ENCODE measurements at regions not wholly inside any gene's neighbourhood (a gene's known extent, or its start where the extent isn't known, plus 50 kb on each side); places are given as distances from the start of the nearest gene placed in this dataset.

GRCh38 chr3:145116769-145117168 is 1044.2 kb downstream of the PLOD2 start:
- TF ChIP-seq, protein P1, sequence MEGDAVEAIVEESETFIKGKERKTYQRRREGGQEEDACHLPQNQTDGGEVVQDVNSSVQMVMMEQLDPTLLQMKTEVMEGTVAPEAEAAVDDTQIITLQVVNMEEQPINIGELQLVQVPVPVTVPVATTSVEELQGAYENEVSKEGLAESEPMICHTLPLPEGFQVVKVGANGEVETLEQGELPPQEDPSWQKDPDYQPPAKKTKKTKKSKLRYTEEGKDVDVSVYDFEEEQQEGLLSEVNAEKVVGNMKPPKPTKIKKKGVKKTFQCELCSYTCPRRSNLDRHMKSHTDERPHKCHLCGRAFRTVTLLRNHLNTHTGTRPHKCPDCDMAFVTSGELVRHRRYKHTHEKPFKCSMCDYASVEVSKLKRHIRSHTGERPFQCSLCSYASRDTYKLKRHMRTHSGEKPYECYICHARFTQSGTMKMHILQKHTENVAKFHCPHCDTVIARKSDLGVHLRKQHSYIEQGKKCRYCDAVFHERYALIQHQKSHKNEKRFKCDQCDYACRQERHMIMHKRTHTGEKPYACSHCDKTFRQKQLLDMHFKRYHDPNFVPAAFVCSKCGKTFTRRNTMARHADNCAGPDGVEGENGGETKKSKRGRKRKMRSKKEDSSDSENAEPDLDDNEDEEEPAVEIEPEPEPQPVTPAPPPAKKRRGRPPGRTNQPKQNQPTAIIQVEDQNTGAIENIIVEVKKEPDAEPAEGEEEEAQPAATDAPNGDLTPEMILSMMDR (IDR thresholded peaks at IDR 0.05) = no peak
- no peak for TF ChIP-seq POLR2A (IDR thresholded peaks at IDR 0.05)
- Histone ChIP-seq H3K27ac (no peak overlapping the region), H3K4me3 (no peak overlapping the region), H3K4me1 (no peaks in the 10 kb centered on the region), H3K36me3 (replicated peaks in 1 of 2; ENCODE audit: insufficient read depth in 1 of 2, low read depth in 2 of 2) (no peaks in the 10 kb centered on the region), H3K9me3 (no peaks in the 10 kb centered on the region), H3K27me3 (no peaks in the 10 kb centered on the region)
- 66 to 67% methylated on average over 4 of the region's 4 CpGs for WGBS, 2 donors
- intact Hi-C loops (cut with DNase I) = no loop called here
- DNase-seq (no peak), ATAC-seq (no peak)

- ATAC-seq (no peak), DNase-seq (no peak)
- Histone ChIP-seq H3K36me3 (replicated peaks in 1 of 2; ENCODE audit: insufficient read depth in 1 of 2, low read depth in 2 of 2) (no peaks in the 10 kb centered on the region), H3K27me3 (no peaks in the 10 kb centered on the region), H3K9me3 (no peaks in the 10 kb centered on the region), H3K4me3 (no peak overlapping the region), H3K4me1 (no peaks in the 10 kb centered on the region), H3K27ac (no peak overlapping the region)
- 73 to 80% methylated on average over 1 of the region's 1 CpG for WGBS, 2 donors
- intact Hi-C loops (cut with DNase I) = no loop called here
- TF ChIP-seq, protein P1 (IDR thresholded peaks at IDR 0.05) = no peak
- TF ChIP-seq POLR2A (IDR thresholded peaks at IDR 0.05) = no peak
Measured at GRCh38 chr3:145118303-145118702, 1042.7 kb downstream of the PLOD2 start.

DNA sequence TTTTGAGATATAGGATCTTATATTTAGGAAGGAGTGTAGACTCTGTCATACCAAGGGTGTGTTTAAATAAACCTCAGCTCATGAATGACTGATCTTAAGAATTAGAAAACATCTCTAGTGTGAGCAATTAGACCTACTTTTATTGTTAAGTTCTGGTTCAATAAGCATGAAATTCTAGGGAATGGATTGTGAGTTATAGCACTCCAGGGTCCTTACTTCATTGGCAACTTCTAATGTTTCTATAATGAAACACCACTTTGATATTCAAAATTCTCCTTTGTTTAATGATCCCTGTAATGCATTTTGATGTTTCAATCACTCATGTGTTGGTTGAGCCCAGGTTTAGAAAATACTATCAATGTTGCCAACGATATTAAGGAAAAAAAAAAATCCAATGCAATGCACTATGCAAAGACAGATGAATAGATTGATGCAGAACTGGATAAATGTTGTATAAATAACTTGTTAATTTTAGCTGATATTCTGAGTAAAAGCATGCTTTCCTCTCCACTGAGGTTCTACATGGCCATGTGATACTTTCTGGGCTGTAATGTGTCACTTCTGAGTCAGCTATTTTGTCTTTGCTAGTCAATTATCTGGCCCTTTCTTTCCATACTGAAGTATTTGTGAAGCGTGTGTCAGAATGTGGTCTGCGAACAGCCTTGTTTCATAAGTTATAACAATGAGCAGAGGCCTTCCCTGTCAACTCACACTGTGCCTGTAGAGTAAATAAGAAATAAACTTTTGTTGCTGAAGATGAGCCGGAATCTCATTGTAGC is 1035.9 kb downstream of the PLOD2 start:
- TF ChIP-seq, protein P1 (IDR thresholded peaks at IDR 0.05) = no peak
- TF ChIP-seq POLR2A (IDR thresholded peaks at IDR 0.05) = no peak
- no peaks in the 10 kb centered on the region for H3K9me3 ChIP-seq
- no peak overlapping the region for H3K4me3 ChIP-seq
- intact Hi-C loops (cut with DNase I) = no loop called here
- no peaks in the 10 kb centered on the region for H3K27me3 ChIP-seq
- H3K27ac ChIP-seq = no peak overlapping the region
- WGBS, 2 donors = 80 to 87% methylated on average over 4 of the region's 4 CpGs
- no peaks in the 10 kb centered on the region for H3K36me3 ChIP-seq (replicated peaks in 1 of 2; ENCODE audit: insufficient read depth in 1 of 2, low read depth in 2 of 2)
- ATAC-seq = no peak
- DNase-seq = no peak
- no peaks in the 10 kb centered on the region for H3K4me1 ChIP-seq

- H3K27me3 ChIP-seq = no peaks in the 10 kb centered on the region
- no peaks in the 10 kb centered on the region for H3K36me3 ChIP-seq (replicated peaks in 1 of 2; ENCODE audit: insufficient read depth in 1 of 2, low read depth in 2 of 2)
- WGBS, 2 donors = 74 to 77% methylated on average over 2 of the region's 2 CpGs
- ATAC-seq (no peak), DNase-seq (no peak)
- TF ChIP-seq, protein P1 (IDR thresholded peaks at IDR 0.05) = no peak
- no peaks in the 10 kb centered on the region for H3K4me1 ChIP-seq
- H3K27ac ChIP-seq = no peak overlapping the region
- H3K9me3 ChIP-seq = no peaks in the 10 kb centered on the region
- intact Hi-C loops (cut with DNase I) = no loop called here
- H3K4me3 ChIP-seq = no peak overlapping the region
Measured at GRCh38 chr3:145133281-145133680, 1027.7 kb downstream of the PLOD2 start.

- TF ChIP-seq, protein P1 (IDR thresholded peaks at IDR 0.05) = no peak
- no peak for TF ChIP-seq POLR2A (IDR thresholded peaks at IDR 0.05)
- Histone ChIP-seq H3K9me3 (no peaks in the 10 kb centered on the region), H3K27ac (no peak overlapping the region), H3K27me3 (no peaks in the 10 kb centered on the region), H3K36me3 (replicated peaks in 1 of 2; ENCODE audit: insufficient read depth in 1 of 2, low read depth in 2 of 2) (no peaks in the 10 kb centered on the region), H3K4me3 (no peak overlapping the region), H3K4me1 (no peaks in the 10 kb centered on the region)
- 64 to 73% methylated on average over 2 of the region's 2 CpGs for WGBS, 2 donors
- intact Hi-C loops (cut with DNase I) = no loop called here
- ATAC-seq (no peak), DNase-seq (no peak)
Measured at GRCh38 chr3:145134738-145135137, 1026.2 kb downstream of the PLOD2 start.

Data from body of pancreas (tissue), 4 donors.